B cell (primary cell): ENCODE measurements at regions not wholly inside any gene's neighbourhood (a gene's known extent, or its start where the extent isn't known, plus 50 kb on each side); places are given as distances from the start of the nearest gene placed in this dataset.

Source experiments
- ATAC-seq: fragments of 200-7000 bp; cut with Tn5 transposase; one replicate; pipeline ENCODE4 v1.10.0; 2021; ENCODE audit warnings: low read depth, mild to moderate bottlenecking, moderate number of reproducible peaks, moderate library complexity
- CTCF ChIA-PET: fragments of 350-600 bp; sonication (Branson Sonifier 250); formaldehyde crosslinking; loops from one replicate; lab custom pipeline; 2021; ENCODE audit warnings: antibody characterized with exemption, inconsistent platforms; lab: Charles Lee
- POLR2A ChIA-PET: fragments of 350-600 bp; sonication (Branson Sonifier 250); formaldehyde crosslinking; loops from one replicate; lab custom pipeline; 2021; ENCODE audit warnings: antibody characterized with exemption; lab: Charles Lee
- DNase-seq: peaks from one replicate; pipeline ENCODE4 v3.0.0; 2013
- H2AFZ ChIP-seq: 2 replicates; pipeline ENCODE4 v1.6.1; 2012; ENCODE audit warnings: mild to moderate bottlenecking, low read depth, low read length; ENCODE audit not compliant: insufficient read depth, poor library complexity, severe bottlenecking
- H3K27ac ChIP-seq, 2 donors: 1 replicate in 1 of 2; 2 replicates in 1 of 2; pipeline ENCODE4 v1.5.1; 2012 to 2013; ENCODE audit warnings: low read length in 2 of 2, mild to moderate bottlenecking in 2 of 2, moderate library complexity in 1 of 2
- H3K27me3 ChIP-seq, 4 experiments: fragments of 200-600 bp in 1 of 4; sonication (generic) in 1 of 4; replicated peaks in 1 of 4; 1 replicate in 2 of 4; 2 replicates in 2 of 4; pipeline versions ENCODE4 v1.6.1 to v1.7.0; 2013 to 2016; ENCODE audit warnings: low read length in 3 of 4, mild to moderate bottlenecking in 2 of 4, mixed read lengths in 1 of 4, moderate library complexity in 1 of 4; ENCODE audit not compliant: insufficient read depth in 4 of 4, control insufficient read depth in 3 of 4; ENCODE audit errors: control extremely low read depth in 1 of 4
- H3K36me3 ChIP-seq, 2 experiments: replicated peaks in 1 of 2; 1 replicate in 1 of 2; 2 replicates in 1 of 2; pipeline versions ENCODE4 v1.6.1 to v1.7.1; 2013; ENCODE audit warnings: low read length in 1 of 2; ENCODE audit not compliant: insufficient read depth in 2 of 2, control insufficient read depth in 1 of 2; ENCODE audit errors: control extremely low read depth in 1 of 2, extremely low read depth in 1 of 2
- H3K4me1 ChIP-seq, 2 donors: fragments of 200-600 bp in 1 of 2; sonication (generic) in 1 of 2; 1 replicate in 1 of 2; 2 replicates in 1 of 2; pipeline versions ENCODE4 v1.5.1 to v1.6.1; 2013 to 2017; ENCODE audit warnings: low read length in 2 of 2; ENCODE audit not compliant: control insufficient read depth in 2 of 2, insufficient read depth in 2 of 2
- H3K4me2 ChIP-seq: replicated peaks from 2 replicates; pipeline ENCODE3; 2012; ENCODE audit warnings: mild to moderate bottlenecking, low read depth, low read length; ENCODE audit not compliant: poor library complexity, severe bottlenecking
- H3K4me3 ChIP-seq, 5 experiments: fragments of 200-600 bp in 1 of 5; sonication (generic) in 1 of 5; 1 replicate in 3 of 5; 2 replicates in 2 of 5; pipeline versions ENCODE4 v1.5.1 to v1.7.0; 2011 to 2016; ENCODE audit warnings: low read length in 4 of 5, mild to moderate bottlenecking in 4 of 5, low read depth in 2 of 5, control low read depth in 1 of 5, moderate library complexity in 1 of 5; ENCODE audit not compliant: insufficient read depth in 1 of 5; ENCODE audit errors: control extremely low read depth in 1 of 5, extremely low read depth in 1 of 5
- H3K79me2 ChIP-seq: fragments of 200-600 bp; sonication (generic); one replicate; pipeline ENCODE4 v1.6.0; 2016; ENCODE audit warnings: low read length; ENCODE audit not compliant: control insufficient read depth, insufficient read depth
- H3K9ac ChIP-seq: fragments of 200-600 bp; sonication (generic); 2 replicates; pipeline ENCODE4 v1.6.1; 2017; ENCODE audit warnings: mild to moderate bottlenecking, low read length, moderate library complexity
- H3K9me3 ChIP-seq, 3 donors: one replicate each; pipeline versions ENCODE4 v1.6.1 to v1.7.1; 2013; ENCODE audit warnings: low read length in 2 of 3; ENCODE audit not compliant: control insufficient read depth in 2 of 3, insufficient read depth in 1 of 3; ENCODE audit errors: control extremely low read depth in 1 of 3
- H4K20me1 ChIP-seq: 2 replicates; pipeline ENCODE4 v1.6.0; 2012; ENCODE audit warnings: mild to moderate bottlenecking, low read length; ENCODE audit not compliant: insufficient read depth, control insufficient read depth, poor library complexity, severe bottlenecking
- H3K27ac Mint-ChIP-seq: one replicate; pipeline ENCODE4 v1.8.0; 2021; ENCODE audit warnings: mixed read lengths
- H3K27me3 Mint-ChIP-seq: one replicate; pipeline ENCODE4 v1.8.0; 2021; ENCODE audit warnings: mixed read lengths
- H3K4me1 Mint-ChIP-seq: one replicate; pipeline ENCODE4 v1.8.0; 2021; ENCODE audit warnings: mixed read lengths
- H3K4me3 Mint-ChIP-seq: one replicate; pipeline ENCODE4 v1.8.0; 2021; ENCODE audit warnings: mixed read lengths
- H3K9me3 Mint-ChIP-seq: one replicate; pipeline ENCODE4 v1.8.0; 2022; ENCODE audit warnings: mixed read lengths; ENCODE audit not compliant: insufficient read depth
- CTCF ChIP-seq: fragments of 200-600 bp; IDR thresholded peaks from one replicate; pipeline ENCODE4 v1.8.0; 2022; ENCODE audit warnings: antibody characterized with exemption, mild to moderate bottlenecking
- EZH2 ChIP-seq: IDR thresholded peaks from 2 replicates; pipeline ENCODE4 v1.6.1; 2012; ENCODE audit warnings: borderline replicate concordance, low read depth, mild to moderate bottlenecking, moderate library complexity, low read length; ENCODE audit not compliant: insufficient read depth, poor library complexity, severe bottlenecking
- WGBS: methylation state at CpG from one replicate; pipeline ENCODE4 v1.1.5; 2013; ENCODE audit warnings: missing lambda C conversion rate; ENCODE audit not compliant: insufficient coverage; 5-methylcytosine and 5-hydroxymethylcytosine counted together
- intact Hi-C: fragments of 100-400 bp; cut with micrococcal nuclease; formaldehyde crosslinking; loops from one replicate; pipeline ENCODE4 v1.10.0; 2022

GRCh38 chr7:49243521-49243920, 319.2 kb downstream of the CDC14C start:
- Histone ChIP-seq H3K4me3 (no peak overlapping the region), H3K4me1 (no peaks in the 10 kb centered on the region), H3K9ac (no peak overlapping the region), H3K79me2 (no peaks in the 10 kb centered on the region), H3K36me3 (no peaks in the 10 kb centered on the region), H3K27ac (no peak overlapping the region), H3K27me3 (no peaks in the 10 kb centered on the region), H4K20me1 (no peaks in the 10 kb centered on the region), H3K4me2 (no peak overlapping the region), H3K9me3 (peaks cover 0 to 4% (median 3%) of the 10 kb centered on the region in 3 donors), H2AFZ (no peak overlapping the region)
- TF ChIP-seq CTCF (no peak), EZH2 (no peak)
- ChIA-PET CTCF (no interaction called here), POLR2A (no interaction called here)
- intact Hi-C loops, result no loop called here
- Mint-ChIP-seq H3K4me1 (no peaks in the 10 kb centered on the region), H3K9me3 (peaks cover 10% of the 10 kb centered on the region), H3K27ac (no peak overlapping the region), H3K4me3 (no peak overlapping the region), H3K27me3 (no peaks in the 10 kb centered on the region)
- no CpG with 5 or more reads among the region's 2 CpGs for WGBS
- ATAC-seq (no peak), DNase-seq (no peak)

GRCh38 chr7:49244543-49244942, 320.2 kb downstream of the CDC14C start:
- no peaks in the 10 kb centered on the region for H3K4me1 Mint-ChIP-seq
- no peak for TF ChIP-seq EZH2
- TF ChIP-seq CTCF, result no peak
- H3K9me3 ChIP-seq, result peaks cover 0 to 3% (median 0%) of the 10 kb centered on the region in 3 donors
- H3K27me3 ChIP-seq, result no peaks in the 10 kb centered on the region
- no peak overlapping the region for H3K4me3 Mint-ChIP-seq
- no peak overlapping the region for H3K4me3 ChIP-seq
- POLR2A ChIA-PET, result no interaction called here
- CTCF ChIA-PET, result no interaction called here
- ATAC-seq (no peak), DNase-seq (no peak)
- H3K27ac Mint-ChIP-seq, result no peak overlapping the region
- no peaks in the 10 kb centered on the region for H3K36me3 ChIP-seq
- no peak overlapping the region for H2AFZ ChIP-seq
- no peaks in the 10 kb centered on the region for H3K4me1 ChIP-seq
- no CpG with 5 or more reads among the region's 1 CpG for WGBS
- no peak overlapping the region for H3K27ac ChIP-seq
- peaks cover 8% of the 10 kb centered on the region for H3K9me3 Mint-ChIP-seq
- H3K27me3 Mint-ChIP-seq, result no peaks in the 10 kb centered on the region
- intact Hi-C loops, result no loop called here
- H4K20me1 ChIP-seq, result no peaks in the 10 kb centered on the region
- no peak overlapping the region for H3K4me2 ChIP-seq
- no peak overlapping the region for H3K9ac ChIP-seq
- H3K79me2 ChIP-seq, result no peaks in the 10 kb centered on the region
